ENCODE measurements at regions not wholly inside any gene's neighbourhood (a gene's known extent, or its start where the extent isn't known, plus 50 kb on each side); places are given as distances from the start of the nearest gene placed in this dataset.

DNA sequence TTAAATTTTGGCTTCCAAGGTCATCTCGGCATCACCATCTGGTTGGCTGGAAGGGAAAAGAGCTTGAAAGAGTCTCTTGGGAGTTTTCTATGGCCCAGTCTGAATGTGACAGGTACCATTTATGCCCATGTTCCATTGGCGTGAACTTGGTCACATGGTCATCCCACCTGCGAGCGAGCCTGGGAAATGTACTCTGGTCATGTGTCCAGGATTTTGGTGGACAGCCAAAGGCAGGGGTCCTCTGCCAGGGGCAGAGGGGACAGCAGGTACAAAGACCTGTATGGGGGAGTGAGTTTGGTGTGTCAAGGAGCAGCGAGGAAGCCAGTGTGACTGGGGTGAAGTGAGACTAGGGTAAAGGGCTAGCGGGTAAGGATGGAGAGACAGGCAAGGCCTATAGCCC, 112.6 kb downstream of the CDC5L start:
- no peak for DNase-seq

DNA sequence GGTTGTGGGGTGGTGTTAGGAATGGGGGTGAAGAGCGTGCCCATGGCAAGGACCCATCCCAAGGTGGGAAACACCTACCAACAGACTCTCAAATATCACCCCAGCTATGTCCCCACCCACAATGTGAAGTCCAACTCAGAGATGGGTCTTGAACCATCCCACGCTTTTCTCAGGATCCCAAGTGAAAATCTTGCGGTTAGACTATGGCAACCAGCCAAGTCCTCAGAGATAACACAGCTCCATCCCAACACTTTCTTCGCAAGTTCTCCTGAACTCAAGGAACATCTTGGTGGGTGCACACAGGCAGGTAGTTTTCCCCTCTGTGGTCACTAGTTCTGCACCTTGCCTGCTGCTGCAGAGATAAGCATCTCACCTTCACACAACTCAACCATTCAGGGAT, 116.0 kb downstream of the CDC5L start:
- no peak for DNase-seq

- no peak for DNase-seq
These were observed 116.8 kb downstream of the CDC5L start for GRCh38 chr6:44504301-44504791.

- no peak for DNase-seq
These were observed 118.2 kb downstream of the CDC5L start for GRCh38 chr6:44505751-44506150.

- DNase-seq = no peak
These were observed 119.5 kb downstream of the CDC5L start for GRCh38 chr6:44507014-44507413.

- DNase-seq = no peak
These were observed 121.1 kb downstream of the CDC5L start for GRCh38 chr6:44508646-44509045.

- DNase-seq = no peak
These were observed 123.6 kb downstream of the CDC5L start for GRCh38 chr6:44511126-44511525.

- DNase-seq = no peak
These were observed 125.6 kb downstream of the CDC5L start for GRCh38 chr6:44512868-44513741.

GRCh38 chr6:44514085-44514484, 126.6 kb downstream of the CDC5L start:
- no peak for DNase-seq

GRCh38 chr6:44514576-44515193, 127.2 kb downstream of the CDC5L start:
- no peak for DNase-seq

DNA sequence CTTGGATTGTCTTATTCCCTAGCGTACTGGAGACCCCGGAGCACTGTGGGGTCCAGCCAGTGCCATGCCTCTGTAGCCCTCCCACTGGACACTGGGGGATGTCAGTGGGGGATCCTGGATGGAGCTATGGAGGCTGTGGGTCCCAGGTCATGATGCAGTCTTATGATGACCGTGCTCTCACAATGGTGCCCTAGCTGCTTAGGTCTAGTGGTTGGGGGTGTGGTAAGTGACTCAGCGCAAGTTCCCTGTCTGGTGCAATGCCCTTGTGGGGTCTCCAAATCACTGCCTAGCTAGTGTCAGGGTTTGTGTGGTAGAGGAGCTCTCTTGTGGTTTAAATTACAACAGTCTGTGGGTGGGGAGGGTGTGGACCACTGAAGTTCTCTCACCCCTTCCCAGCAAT, 135.4 kb downstream of the CDC5L start:
- no peak for DNase-seq

GRCh38 chr6:44524476-44525227, 137.1 kb downstream of the CDC5L start:
- DNase-seq = no peak

DNA sequence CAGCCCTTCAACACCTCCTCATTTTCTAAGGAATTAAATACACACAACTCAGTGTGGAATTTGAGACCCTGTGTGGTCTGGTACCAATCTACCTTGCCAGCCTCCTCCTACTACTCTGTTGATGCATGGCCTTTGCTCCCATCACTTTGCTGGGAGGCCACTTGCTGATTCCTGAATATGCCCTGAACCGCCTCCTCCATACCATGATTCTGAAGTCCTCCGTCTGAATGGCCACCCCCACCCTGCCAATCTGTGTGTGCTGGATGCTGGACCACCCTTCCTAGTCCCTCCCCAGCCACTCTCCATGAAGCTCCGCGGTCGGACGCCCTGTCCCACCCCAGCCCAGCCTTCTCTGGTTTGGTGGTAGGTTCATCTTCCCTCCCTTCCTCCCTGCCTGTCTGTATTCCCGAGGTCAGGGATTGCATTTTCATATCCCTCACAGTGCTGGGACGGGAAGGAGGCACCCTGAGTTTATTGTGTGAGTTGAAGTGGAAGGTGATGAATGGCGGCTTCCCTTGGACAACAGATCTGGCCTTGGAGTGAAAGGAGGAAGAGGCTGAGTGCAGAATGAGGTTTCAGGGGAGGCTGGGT, 138.3 kb downstream of the CDC5L start:
- no peak for DNase-seq

DNA sequence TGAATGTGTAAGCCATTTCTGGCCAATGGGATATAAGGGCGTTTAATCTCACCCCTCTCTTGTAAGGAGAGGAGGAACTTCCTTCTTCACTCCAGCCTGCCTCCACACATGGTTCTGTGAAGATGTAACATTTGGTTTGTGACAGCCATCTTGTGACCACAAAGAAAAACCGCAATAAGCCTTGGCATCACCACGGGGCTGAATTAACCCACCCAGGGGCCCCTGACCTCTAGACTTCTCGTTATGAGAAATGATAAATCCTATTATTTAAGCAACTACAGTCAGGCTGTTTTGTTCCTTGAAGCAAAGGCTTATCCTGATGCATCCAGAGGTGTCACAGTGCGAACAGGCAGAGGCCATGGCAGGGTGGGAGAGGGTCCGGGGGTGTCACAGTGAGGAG, 139.7 kb downstream of the CDC5L start:
- no peak for DNase-seq

- DNase-seq = no peak
These were observed 140.3 kb downstream of the CDC5L start for GRCh38 chr6:44527583-44528369.

GRCh38 chr6:44528370-44528644, 140.8 kb downstream of the CDC5L start:
- no peak for DNase-seq

DNA sequence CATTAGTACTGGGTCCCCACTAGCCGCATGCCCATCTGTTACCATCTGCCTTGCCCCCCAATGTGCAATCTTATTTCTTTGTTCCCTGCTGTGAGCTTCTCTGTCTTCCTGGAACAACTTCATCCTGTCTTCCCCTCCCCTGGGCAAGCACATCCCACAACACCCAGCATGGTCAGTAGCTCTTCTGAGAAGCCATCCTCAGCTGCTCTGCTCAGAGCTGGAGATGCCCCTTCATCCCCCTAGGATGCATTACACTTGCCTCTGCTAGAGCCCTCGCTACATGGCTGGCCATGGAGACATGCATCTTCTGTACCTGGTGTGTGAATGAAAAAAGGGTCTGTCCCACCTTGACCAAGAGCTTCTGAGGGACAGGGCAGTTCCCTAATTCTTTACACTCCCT, 141.2 kb downstream of the CDC5L start:
- DNase-seq = no peak

DNA sequence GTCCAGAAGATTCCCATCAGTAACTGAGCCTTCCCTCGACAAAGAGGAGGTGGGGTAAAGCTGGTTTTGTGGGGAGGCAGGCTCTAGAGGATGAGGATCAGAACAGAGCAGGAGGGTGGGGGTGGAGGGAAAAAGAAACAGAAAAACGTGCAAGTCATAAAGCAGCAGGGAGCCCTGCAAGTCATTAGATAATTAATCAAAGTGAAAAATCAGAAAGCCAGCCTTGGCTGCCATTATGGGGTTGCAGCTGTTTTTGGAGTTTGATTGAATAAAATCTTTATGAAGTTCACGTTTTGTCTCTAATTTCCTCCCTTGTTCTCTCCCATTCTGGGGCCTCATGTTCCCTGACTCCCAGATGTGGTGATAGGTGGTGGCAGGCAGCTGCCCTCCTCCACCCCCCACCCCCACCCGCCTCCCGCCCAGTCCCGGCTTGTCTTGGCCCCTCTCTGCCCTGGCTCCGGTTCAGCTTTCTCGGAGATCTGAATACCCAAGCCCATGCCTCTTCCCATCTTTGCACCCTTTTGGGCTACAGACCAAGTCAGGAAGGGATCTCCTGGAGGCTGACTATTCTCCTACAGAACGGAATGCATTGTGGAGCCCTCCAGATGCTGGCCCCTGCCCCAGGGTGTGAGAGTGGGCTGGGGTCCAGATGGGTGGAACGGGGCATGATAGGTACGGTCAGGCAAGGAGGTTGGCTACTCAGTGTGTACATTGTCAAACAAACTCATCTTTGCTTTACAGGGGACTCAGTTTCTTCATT, 141.8 kb downstream of the CDC5L start:
- DNase-seq = no peak

DNA sequence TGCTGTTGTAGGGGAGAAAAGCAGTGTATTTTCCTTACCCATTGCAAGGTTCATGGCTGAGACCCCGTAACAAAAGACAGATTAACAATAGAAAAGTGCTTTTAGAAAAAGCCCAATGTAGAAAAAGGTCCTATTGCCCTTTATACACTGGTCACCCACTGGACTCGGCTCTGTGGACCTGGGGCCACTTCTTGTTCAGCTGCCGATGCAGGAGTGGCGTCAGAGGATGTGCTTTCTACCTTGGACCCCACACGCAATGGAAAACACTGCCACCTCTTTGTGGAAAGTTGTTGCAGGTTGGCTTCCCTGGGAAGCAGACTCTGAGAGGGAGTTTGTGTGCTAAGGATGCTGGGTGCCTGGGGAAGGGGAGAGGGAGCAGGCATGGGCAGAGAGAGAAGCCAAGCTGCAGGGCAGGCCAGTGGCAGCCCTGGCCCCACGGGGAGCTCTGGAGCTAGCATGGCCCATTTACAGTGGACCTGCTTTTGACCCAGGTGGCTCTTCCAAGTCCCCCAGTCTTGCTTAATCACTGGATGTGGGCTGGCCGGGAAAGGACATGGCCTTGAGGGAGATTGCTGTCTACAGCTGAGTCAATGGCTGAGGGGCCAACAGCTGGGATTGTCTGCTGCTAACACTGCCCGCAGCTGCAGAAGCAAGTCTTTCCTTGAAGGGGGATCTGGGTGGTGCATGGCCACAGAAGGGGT, 142.9 kb downstream of the CDC5L start:
- no peak for DNase-seq

DNA sequence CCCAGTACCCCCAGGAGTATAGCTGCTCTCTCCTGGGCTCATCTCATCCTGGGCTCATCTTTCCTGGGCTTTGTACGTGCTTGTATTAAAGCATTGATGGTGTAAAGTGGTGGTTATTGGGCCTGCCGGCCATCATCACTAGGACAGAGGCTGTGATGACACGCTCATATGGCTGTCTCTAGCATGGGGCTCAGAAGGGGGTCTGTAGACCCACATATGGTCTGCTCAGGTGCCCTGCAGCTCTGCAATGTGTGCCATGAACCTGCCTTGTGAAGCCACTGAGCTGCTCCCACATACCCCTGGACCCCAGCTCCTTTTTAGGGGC, 143.4 kb downstream of the CDC5L start:
- no peak for DNase-seq

DNA sequence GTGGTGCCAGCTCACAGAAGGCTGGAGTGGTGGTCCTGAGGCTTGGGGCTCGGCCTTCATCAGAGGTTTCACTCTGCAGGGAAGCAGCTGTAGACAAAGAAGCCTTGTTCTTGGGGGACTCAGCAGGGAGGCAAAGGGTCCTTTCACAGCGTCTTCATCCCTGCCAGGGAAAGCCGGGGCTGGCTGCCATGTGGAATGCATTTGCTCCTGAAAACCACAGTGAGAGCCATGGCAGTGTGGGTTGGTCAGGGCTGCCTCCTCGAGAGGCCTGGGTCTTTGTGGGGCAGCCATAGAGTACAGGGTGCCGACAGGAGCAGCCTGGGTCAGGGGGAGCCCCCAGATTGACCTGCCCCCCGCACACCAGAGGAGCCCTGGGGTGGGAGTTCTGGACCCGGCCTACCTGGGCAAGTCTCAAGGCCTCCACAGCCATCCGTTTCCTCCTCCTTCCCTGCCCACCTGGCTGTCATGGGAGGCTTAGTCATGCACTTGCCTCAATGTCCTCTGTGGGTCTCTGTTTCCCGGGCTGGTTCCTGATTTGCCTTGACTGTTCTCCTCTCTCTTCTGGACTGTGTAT, 144.0 kb downstream of the CDC5L start:
- DNase-seq = no peak

Data from NCI-H2171 (cell line).